ENCODE measurements at regions not wholly inside any gene's neighbourhood (a gene's known extent, or its start where the extent isn't known, plus 50 kb on each side); places are given as distances from the start of the nearest gene placed in this dataset.
A peak's percentile ranks its signal among the peaks of the same experiment; 100 is the strongest.

GRCh38 chr3:64303401-64303800 lies 78.1 kb upstream of the PRICKLE2 start:
- H3K4me3 ChIP-seq (ENCODE audit: low read length) = no peak overlapping the region
- no peak for TF ChIP-seq CTCF (conservative IDR thresholded peaks at IDR 0.05; ENCODE audit: low read length)
- DNase-seq (ENCODE audit: low read depth) = no peak

- no peak overlapping the region for H3K4me3 ChIP-seq (ENCODE audit: low read length)
- no peak for TF ChIP-seq CTCF (conservative IDR thresholded peaks at IDR 0.05; ENCODE audit: low read length)
- peak; percentile 22 for DNase-seq (ENCODE audit: low read depth)
Observed at GRCh38 chr3:64301476-64301875, 76.2 kb upstream of the PRICKLE2 start.

- no peak for TF ChIP-seq CTCF (conservative IDR thresholded peaks at IDR 0.05; ENCODE audit: low read length)
- no peak overlapping the region for H3K4me3 ChIP-seq (ENCODE audit: low read length)
- peak; percentile 97 for DNase-seq (ENCODE audit: low read depth)
Observed at GRCh38 chr3:64300790-64301423, 75.6 kb upstream of the PRICKLE2 start.

- DNase-seq (ENCODE audit: low read depth) = no peak
- no peak overlapping the region for H3K4me3 ChIP-seq (ENCODE audit: low read length)
- TF ChIP-seq CTCF (conservative IDR thresholded peaks at IDR 0.05; ENCODE audit: low read length) = no peak
Observed at GRCh38 chr3:64299206-64299605, 73.9 kb upstream of the PRICKLE2 start.

- H3K4me3 ChIP-seq (ENCODE audit: low read length) = no peak overlapping the region
- no peak for DNase-seq (ENCODE audit: low read depth)
- TF ChIP-seq CTCF (conservative IDR thresholded peaks at IDR 0.05; ENCODE audit: low read length) = no peak
Observed at GRCh38 chr3:64297563-64297962, 72.3 kb upstream of the PRICKLE2 start.

GRCh38 chr3:64295594-64295993 lies 70.3 kb upstream of the PRICKLE2 start:
- H3K4me3 ChIP-seq (ENCODE audit: low read length) = no peak overlapping the region
- peak; percentile 93 for DNase-seq (ENCODE audit: low read depth)
- TF ChIP-seq CTCF (conservative IDR thresholded peaks at IDR 0.05; ENCODE audit: low read length) = no peak

GRCh38 chr3:64294771-64295170 lies 69.5 kb upstream of the PRICKLE2 start:
- DNase-seq (ENCODE audit: low read depth) = no peak
- no peak overlapping the region for H3K4me3 ChIP-seq (ENCODE audit: low read length)
- no peak for TF ChIP-seq CTCF (conservative IDR thresholded peaks at IDR 0.05; ENCODE audit: low read length)
